K562 (cell line): ENCODE measurements at regions not wholly inside any gene's neighbourhood (a gene's known extent, or its start where the extent isn't known, plus 50 kb on each side); places are given as distances from the start of the nearest gene placed in this dataset.

Experiments
- ATAC-seq: fragments of 200-7000 bp; cut with Tn5 transposase; 3 replicates; pipeline ENCODE4 v1.9.1; 2020; ENCODE audit warnings: moderate library complexity
- BruUV-seq: library from RNA; stranded (reverse); fragments of 400-500 nt; replicated peaks from 2 replicates; lab custom pipeline; 2021; lab: Mats Ljungman, UMichigan
- CTCF ChIA-PET: fragments of 300-600 bp; formaldehyde crosslinking; extraction: SDS; loops from one replicate; lab custom pipeline; 2021; ENCODE audit warnings: low intra/inter-chr PET ratio; lab: Yijun Ruan, JAX
- POLR2A ChIA-PET: fragments of 300-600, 350-650 bp; sonication (Branson Sonifier 250); formaldehyde crosslinking; extraction: SDS; loops from one replicate; lab custom pipeline; 2021; ENCODE audit warnings: antibody characterized with exemption, inconsistent platforms; lab: Yijun Ruan, JAX
- DNase-seq, 4 experiments: peaks; one replicate each; pipeline versions ENCODE4 v3.0.0 to v3.0.0-alpha.2; 2011 to 2018; ENCODE audit warnings: low spot score in 3 of 4, mixed read lengths in 3 of 4; ENCODE audit errors: extremely low read depth in 1 of 4
- FAIRE-seq: peaks from 2 replicates; lab custom pipeline; 2011; peaks lifted over from hg19 to GRCh38; lab: Jason Lieb, UNC
- H2AFZ ChIP-seq: 2 replicates; pipeline ENCODE4 v1.6.0; 2011; ENCODE audit warnings: low read depth, low read length, control low read depth, inconsistent platforms
- H3K27ac ChIP-seq: fragments of 200-600 bp; 3 replicates; pipeline ENCODE4 v1.8.0; 2011; ENCODE audit warnings: low read depth, mild to moderate bottlenecking, control low read depth, inconsistent platforms, low read length, moderate library complexity, mixed read lengths; ENCODE audit errors: extremely low read depth
- H3K27me3 ChIP-seq, 2 experiments: fragments of 300-600 bp in 1 of 2; 2 replicates in 1 of 2; 3 replicates in 1 of 2; pipeline versions ENCODE4 v1.6.0 to v1.8.0; 2011; ENCODE audit warnings: inconsistent platforms in 2 of 2, low read length in 2 of 2, mild to moderate bottlenecking in 1 of 2, mixed read lengths in 1 of 2, moderate library complexity in 1 of 2; ENCODE audit not compliant: control insufficient read depth in 2 of 2, insufficient read depth in 2 of 2
- H3K36me3 ChIP-seq: fragments of 300-600 bp; 3 replicates; pipeline ENCODE4 v1.8.0; 2011; ENCODE audit warnings: mild to moderate bottlenecking, low read length, inconsistent platforms; ENCODE audit not compliant: control insufficient read depth, insufficient read depth
- H3K4me1 ChIP-seq, 2 experiments: fragments of 200-600 bp in 1 of 2; replicated peaks in 1 of 2; 2 replicates in 1 of 2; 3 replicates in 1 of 2; pipeline versions ENCODE4 v1.5.1 to v1.8.0; 2011; ENCODE audit warnings: inconsistent platforms in 2 of 2, low read length in 2 of 2, mild to moderate bottlenecking in 1 of 2, mixed read lengths in 1 of 2, moderate library complexity in 1 of 2; ENCODE audit not compliant: control insufficient read depth in 2 of 2, insufficient read depth in 2 of 2
- H3K4me2 ChIP-seq: 2 replicates; pipeline ENCODE4 v1.6.1; 2011; ENCODE audit warnings: low read length, control low read depth, inconsistent platforms, mixed read lengths; ENCODE audit not compliant: insufficient read depth
- H3K4me3 ChIP-seq: fragments of 200-600 bp; sonication (generic), shearing (Covaris generic); 2 replicates; pipeline ENCODE4 v1.5.1; 2016; ENCODE audit warnings: control low read depth, inconsistent platforms
- H3K79me2 ChIP-seq: fragments of 200-600 bp; 3 replicates; pipeline ENCODE4 v1.8.0; 2011; ENCODE audit warnings: low read length, inconsistent platforms; ENCODE audit not compliant: control insufficient read depth, insufficient read depth
- H3K9ac ChIP-seq, 2 experiments: 2 replicates each; pipeline versions ENCODE4 v1.6.0 to v1.6.1; 2011; ENCODE audit warnings: low read depth in 2 of 2, low read length in 2 of 2, control low read depth in 1 of 2, inconsistent platforms in 1 of 2, mild to moderate bottlenecking in 1 of 2, mixed read lengths in 1 of 2; ENCODE audit not compliant: insufficient read depth in 1 of 2
- H3K9me1 ChIP-seq: one replicate; pipeline ENCODE4 v1.6.0; 2011; ENCODE audit warnings: inconsistent platforms, mild to moderate bottlenecking, low read length, moderate library complexity; ENCODE audit not compliant: control insufficient read depth, insufficient read depth
- H3K9me3 ChIP-seq: replicated peaks from 2 replicates; pipeline ENCODE4 v1.5.1; 2011; ENCODE audit warnings: low read depth, low read length, inconsistent platforms; ENCODE audit not compliant: control insufficient read depth, insufficient read depth
- H4K20me1 ChIP-seq: replicated peaks from 2 replicates; pipeline ENCODE4 v1.6.1; 2011; ENCODE audit warnings: low read length, inconsistent platforms, mixed read lengths; ENCODE audit not compliant: control insufficient read depth, insufficient read depth
- MAFK ChIP-seq: IDR thresholded peaks from 2 replicates; pipeline ENCODE4 v1.6.1; 2011; ENCODE audit warnings: low read length, improper control_type of control experiment
- MTA1 ChIP-seq: fragments of 450-650 bp; IDR thresholded peaks from 2 replicates; pipeline ENCODE4 v1.6.1; 2017; ENCODE audit warnings: borderline replicate concordance
- POLR2G ChIP-seq: fragments of 200-400 bp; formaldehyde crosslinking; IDR thresholded peaks from 2 replicates; pipeline ENCODE4 v1.6.1; 2017; ENCODE audit warnings: low read depth, mild to moderate bottlenecking, antibody characterized with exemption, low read length, moderate library complexity
- ZBTB7A ChIP-seq: IDR thresholded peaks from 2 replicates; pipeline ENCODE4 v1.6.1; 2011; ENCODE audit warnings: low read depth, mild to moderate bottlenecking, low read length, moderate library complexity, borderline replicate concordance; ENCODE audit not compliant: control insufficient read depth
- ZNF224 ChIP-seq: sonication (generic); formaldehyde crosslinking; IDR thresholded peaks from 2 replicates; pipeline ENCODE4 v1.8.0; 2022; ENCODE audit warnings: mild to moderate bottlenecking, missing genetic modification reagents
- WGBS: fragments of 100-300 bp; shearing (Covaris generic); methylation state at CpG from one replicate; pipeline ENCODE4 v1.1.6; 2016; ENCODE audit warnings: low coverage, mixed read lengths; ENCODE audit not compliant: insufficient coverage; ENCODE audit errors: missing lambda C conversion rate; 5-methylcytosine and 5-hydroxymethylcytosine counted together
- in situ Hi-C: fragments of 300-500 bp; cut with MboI; formaldehyde crosslinking; loops from 4 replicates; pipeline ENCODE4 v1.15.0; 2018; ENCODE audit warnings: inconsistent platforms, mixed read lengths
- intact Hi-C: fragments of 100-400 bp; cut with micrococcal nuclease; formaldehyde crosslinking; loops from 2 replicates; pipeline ENCODE4 v1.14.2; 2022
- TF ChIP-seq, protein P1 (sequence below): sonication (generic); formaldehyde crosslinking; IDR thresholded peaks from 2 replicates; pipeline ENCODE4 v1.9.0; 2022; ENCODE audit warnings: mild to moderate bottlenecking, missing genetic modification reagents
- TF ChIP-seq, protein P2 (sequence below), 3 experiments: IDR thresholded peaks in 2 of 3; conservative IDR thresholded peaks in 1 of 3; 2 replicates each; pipeline ENCODE4 v1.5.1; 2011 to 2012; ENCODE audit warnings: low read length in 3 of 3, mild to moderate bottlenecking in 3 of 3, control low read depth in 2 of 3, improper control_type of control experiment in 1 of 3, inconsistent platforms in 1 of 3, low read depth in 1 of 3, mixed read lengths in 1 of 3, moderate library complexity in 1 of 3; ENCODE audit not compliant: insufficient read depth in 2 of 3
- TF ChIP-seq, protein P3 (sequence below): IDR thresholded peaks from 2 replicates; pipeline ENCODE4 v1.6.1; 2011; ENCODE audit warnings: borderline replicate concordance, low read depth, mild to moderate bottlenecking, moderate library complexity, low read length; ENCODE audit not compliant: insufficient read depth, poor library complexity, severe bottlenecking
- TF ChIP-seq, protein P4 (sequence below): fragments of 250-450 bp; sonication (Bioruptor Pico); IDR thresholded peaks from 2 replicates; pipeline ENCODE4 v1.8.0; 2021; ENCODE audit warnings: moderate library complexity, mild to moderate bottlenecking, inconsistent platforms

DNA sequence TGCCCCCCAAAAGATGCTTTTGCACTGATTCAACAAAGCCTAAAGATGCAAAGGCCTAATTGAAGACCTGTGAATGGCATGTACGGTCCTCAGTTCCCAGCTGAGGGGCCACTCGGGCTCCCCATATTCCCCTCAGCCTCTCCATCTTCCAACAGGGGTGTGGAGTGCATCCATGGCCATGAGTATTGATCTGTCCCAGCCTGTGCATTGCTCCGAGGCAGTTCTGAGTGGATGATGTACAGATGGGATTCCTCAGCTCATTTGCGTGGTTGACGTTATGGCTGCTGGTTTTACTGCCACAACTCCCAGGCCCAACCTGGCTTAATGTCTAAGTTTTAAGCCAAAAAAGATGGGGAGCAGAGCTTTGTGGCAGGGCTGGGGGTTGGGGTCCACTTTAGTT lies 162.7 kb upstream of the ZNF267 start (continued):
- TF ChIP-seq MAFK (no peak), ZNF224 (CRISPR knock-in tag) (no peak), MTA1 (no peak), ZBTB7A (no peak)
- TF ChIP-seq, protein P1, sequence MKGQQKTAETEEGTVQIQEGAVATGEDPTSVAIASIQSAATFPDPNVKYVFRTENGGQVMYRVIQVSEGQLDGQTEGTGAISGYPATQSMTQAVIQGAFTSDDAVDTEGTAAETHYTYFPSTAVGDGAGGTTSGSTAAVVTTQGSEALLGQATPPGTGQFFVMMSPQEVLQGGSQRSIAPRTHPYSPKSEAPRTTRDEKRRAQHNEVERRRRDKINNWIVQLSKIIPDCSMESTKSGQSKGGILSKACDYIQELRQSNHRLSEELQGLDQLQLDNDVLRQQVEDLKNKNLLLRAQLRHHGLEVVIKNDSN, result no peak

DNA sequence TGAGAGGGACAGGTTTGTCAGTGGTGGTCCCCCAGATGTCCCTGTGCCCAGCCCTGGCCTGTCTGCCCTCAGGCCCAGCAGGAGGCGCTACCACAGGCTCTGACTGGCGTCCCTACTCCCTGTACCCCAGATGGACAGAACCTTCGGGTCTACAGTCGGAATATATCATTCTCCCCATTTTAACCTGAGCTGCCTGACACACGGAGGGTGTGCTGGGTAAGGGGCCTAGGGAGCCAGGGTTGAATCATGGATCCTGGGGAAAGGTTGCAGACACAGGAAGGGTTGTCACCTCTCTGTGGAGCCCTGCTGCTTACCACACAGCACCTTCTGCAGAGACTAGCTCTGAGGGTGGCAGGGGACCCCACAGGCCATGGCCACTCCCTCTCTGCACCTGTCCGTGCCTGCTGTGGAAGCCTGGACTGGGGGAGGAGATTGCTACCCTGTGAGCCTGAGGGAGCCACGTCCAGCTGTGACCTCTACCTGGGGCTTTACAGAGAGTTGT lies 162.2 kb upstream of the ZNF267 start:
- peak in 1 of 4 experiments; percentile 16 for DNase-seq

More for the DNA sequence above, 162.2 kb upstream of the ZNF267 start:
- H4K20me1 ChIP-seq, result no peaks in the 10 kb centered on the region; the same call in 1 of the 2 replicates
- no peak for FAIRE-seq
- 52% methylated on average over 7 of the region's 7 CpGs for WGBS
- peaks cover 27% of the 10 kb centered on the region for H3K79me2 ChIP-seq
- intact Hi-C loops, result loop anchor here (5.0 kb wide), 1 partner anchor 156 kb away; no protein-coding TSS in a partner anchor
- peak; percentile 52 for TF ChIP-seq POLR2G
- TF ChIP-seq, protein P2, sequence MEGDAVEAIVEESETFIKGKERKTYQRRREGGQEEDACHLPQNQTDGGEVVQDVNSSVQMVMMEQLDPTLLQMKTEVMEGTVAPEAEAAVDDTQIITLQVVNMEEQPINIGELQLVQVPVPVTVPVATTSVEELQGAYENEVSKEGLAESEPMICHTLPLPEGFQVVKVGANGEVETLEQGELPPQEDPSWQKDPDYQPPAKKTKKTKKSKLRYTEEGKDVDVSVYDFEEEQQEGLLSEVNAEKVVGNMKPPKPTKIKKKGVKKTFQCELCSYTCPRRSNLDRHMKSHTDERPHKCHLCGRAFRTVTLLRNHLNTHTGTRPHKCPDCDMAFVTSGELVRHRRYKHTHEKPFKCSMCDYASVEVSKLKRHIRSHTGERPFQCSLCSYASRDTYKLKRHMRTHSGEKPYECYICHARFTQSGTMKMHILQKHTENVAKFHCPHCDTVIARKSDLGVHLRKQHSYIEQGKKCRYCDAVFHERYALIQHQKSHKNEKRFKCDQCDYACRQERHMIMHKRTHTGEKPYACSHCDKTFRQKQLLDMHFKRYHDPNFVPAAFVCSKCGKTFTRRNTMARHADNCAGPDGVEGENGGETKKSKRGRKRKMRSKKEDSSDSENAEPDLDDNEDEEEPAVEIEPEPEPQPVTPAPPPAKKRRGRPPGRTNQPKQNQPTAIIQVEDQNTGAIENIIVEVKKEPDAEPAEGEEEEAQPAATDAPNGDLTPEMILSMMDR (IDR thresholded peaks at IDR 0.05 in 2 of 3, conservative IDR thresholded peaks at IDR 0.05 in 1 of 3; ENCODE audit: insufficient read depth in 2 of 3, low read depth in 1 of 3, low read length in 3 of 3), result peak; percentile 23 to 47 (median 29); a peak in 4 of 6 replicates
- TF ChIP-seq, protein P3, sequence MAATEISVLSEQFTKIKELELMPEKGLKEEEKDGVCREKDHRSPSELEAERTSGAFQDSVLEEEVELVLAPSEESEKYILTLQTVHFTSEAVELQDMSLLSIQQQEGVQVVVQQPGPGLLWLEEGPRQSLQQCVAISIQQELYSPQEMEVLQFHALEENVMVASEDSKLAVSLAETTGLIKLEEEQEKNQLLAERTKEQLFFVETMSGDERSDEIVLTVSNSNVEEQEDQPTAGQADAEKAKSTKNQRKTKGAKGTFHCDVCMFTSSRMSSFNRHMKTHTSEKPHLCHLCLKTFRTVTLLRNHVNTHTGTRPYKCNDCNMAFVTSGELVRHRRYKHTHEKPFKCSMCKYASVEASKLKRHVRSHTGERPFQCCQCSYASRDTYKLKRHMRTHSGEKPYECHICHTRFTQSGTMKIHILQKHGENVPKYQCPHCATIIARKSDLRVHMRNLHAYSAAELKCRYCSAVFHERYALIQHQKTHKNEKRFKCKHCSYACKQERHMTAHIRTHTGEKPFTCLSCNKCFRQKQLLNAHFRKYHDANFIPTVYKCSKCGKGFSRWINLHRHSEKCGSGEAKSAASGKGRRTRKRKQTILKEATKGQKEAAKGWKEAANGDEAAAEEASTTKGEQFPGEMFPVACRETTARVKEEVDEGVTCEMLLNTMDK, result peak; percentile 57
- TF ChIP-seq, protein P4, sequence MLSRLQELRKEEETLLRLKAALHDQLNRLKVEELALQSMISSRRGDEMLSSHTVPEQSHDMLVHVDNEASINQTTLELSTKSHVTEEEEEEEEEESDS, result no peak
- ChIA-PET POLR2A (interaction anchor here (1.0 to 1.9 kb wide), 5 partner anchors 9 to 34 kb away, joined by 3 to 8 read pairs (median 5); no protein-coding TSS in a partner anchor), CTCF (no interaction called here)
- no peak overlapping the region for H2AFZ ChIP-seq
- H3K9ac ChIP-seq, result 0 out of 4 replicates have a peak overlapping the region, but pooled peaks of 1 of the 2 experiments have one; percentile 1
- peaks cover 11 to 13% of the 10 kb centered on the region in 2 experiments for H3K4me1 ChIP-seq
- H3K27ac ChIP-seq, result no peak overlapping the region
- no peaks in the 10 kb centered on the region for H3K9me3 ChIP-seq
- H3K4me2 ChIP-seq, result no peak overlapping the region
- no peaks in the 10 kb centered on the region for H3K27me3 ChIP-seq
- in situ Hi-C loops, result no loop called here
- BruUV-seq, result no TSS peak
- H3K4me3 ChIP-seq, result no peak overlapping the region
- no peaks in the 10 kb centered on the region for H3K9me1 ChIP-seq
- no peak for ATAC-seq
- peaks cover 49% of the 10 kb centered on the region for H3K36me3 ChIP-seq
